ENCODE measurements at regions not wholly inside any gene's neighbourhood (a gene's known extent, or its start where the extent isn't known, plus 50 kb on each side); places are given as distances from the start of the nearest gene placed in this dataset.

DNA sequence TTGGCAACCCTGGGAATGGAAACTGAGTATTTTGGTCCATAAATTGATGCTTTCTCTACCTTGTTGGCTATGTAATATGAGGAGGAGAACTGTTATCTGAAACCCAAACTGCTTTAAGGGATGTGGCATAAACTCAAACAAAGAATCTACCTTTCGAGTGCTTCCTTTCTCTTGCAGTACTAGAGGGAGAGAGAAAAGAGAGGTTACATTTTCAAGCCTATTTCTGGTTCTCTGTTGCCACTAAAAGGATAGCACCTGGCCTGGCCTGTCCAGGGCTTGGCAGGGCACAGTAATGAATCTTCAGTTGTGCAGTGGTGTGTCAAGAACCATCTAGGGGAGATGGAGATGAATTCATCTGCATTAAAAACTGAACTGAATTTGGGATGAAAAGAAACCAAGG, 308.6 kb downstream of the PTTG2 start:
- ATAC-seq: no peak
- DNase-seq (ENCODE audit: low spot score): no peak
- intact Hi-C loops (cut with DNase I): no loop called here

DNA sequence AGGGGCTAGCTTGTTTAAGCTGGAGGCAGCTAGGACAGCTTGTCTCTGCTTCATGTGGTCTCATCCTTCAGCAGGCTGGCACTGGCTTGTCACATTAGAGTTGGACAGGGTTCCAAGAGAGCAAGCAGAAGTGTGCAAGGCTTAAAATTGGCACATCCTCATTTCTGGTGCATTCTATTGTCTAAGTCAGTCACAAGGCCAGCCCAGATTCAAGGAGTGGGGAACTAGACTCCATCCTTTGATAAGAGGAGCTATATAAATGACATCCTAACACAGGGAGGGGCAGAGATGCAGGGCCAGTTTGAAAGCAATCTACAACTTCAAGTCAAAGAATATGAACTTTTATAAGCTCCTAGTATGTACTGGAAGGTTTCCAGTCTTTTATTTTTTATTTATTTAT, 313.2 kb downstream of the PTTG2 start:
- intact Hi-C loops (cut with DNase I): no loop called here
- ATAC-seq: peak; percentile 50
- DNase-seq (ENCODE audit: low spot score): no peak

DNA sequence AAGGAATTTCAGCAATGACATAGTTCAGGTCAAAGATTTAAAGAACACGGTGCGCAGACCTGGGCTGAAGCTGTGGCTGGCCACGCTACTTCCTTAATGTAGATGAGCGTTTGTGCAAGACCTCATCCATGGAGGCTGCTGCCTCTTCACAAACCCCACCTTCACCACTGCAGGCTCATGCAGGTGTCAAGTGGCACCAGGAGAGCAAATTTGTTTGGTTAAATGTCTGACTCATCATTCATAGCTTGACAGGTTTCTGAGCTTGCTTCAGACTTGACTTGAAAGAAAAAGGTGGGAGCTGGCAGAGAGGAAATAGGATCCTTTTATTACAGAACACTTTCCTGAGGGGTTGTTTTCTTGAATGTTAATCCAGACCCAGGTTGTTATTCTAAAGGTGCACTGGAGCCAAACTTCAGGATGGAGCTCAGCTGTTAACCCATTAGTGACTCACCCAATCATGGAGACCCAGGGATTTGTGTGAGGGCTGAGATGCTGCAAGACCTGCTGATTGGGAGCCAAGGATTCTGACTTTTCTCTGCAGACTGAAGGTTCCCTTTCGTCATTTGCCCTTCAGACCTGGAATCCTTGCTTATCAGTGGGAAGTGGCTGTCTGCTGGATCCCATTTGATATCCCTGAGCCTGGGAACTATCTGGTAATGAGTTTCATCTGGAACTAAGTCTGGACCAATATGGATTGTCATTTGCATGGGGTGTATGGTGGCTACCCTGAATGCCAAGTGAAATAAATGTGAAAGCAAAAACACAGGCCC, 315.3 kb downstream of the PTTG2 start:
- intact Hi-C loops (cut with DNase I): no loop called here
- DNase-seq (ENCODE audit: low spot score): no peak
- no peak for ATAC-seq

DNA sequence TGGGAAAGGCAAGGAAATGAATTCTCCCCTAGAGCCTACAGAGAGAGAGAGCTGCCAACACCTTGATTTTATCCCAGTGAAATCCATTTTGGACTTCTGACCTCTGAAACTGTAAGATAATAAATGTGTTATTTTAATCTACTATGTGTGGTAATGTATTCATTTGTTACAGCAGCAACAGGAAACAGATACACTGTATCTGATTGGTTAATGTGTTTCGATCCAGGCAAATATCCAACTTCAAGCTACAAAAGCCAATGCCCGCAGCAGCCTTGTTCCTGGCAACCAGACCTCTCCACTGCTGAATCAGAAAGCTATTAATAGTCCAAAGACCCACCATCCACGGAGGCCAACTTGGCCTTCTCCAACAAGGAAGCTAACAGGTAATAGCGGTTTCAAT, 318.1 kb downstream of the PTTG2 start:
- intact Hi-C loops (cut with DNase I): no loop called here

DNA sequence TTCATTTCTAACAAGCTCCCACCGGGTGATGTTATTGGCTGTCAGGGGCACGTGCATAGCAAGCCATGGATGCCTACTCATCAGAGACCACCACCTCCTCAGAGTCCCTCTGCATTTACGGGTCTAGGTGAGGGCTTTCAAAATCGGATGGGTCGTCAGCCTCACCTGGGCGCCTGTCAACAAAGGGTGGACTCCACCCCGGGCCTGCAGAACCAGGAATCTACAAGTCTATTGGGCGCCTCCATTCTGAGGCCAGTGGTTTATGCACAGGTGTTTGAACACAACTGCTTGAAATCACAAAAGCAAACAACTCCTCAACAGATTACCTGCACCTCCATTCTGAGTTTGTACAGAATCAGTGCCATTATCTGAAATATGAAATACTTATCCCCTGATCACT, 318.9 kb downstream of the PTTG2 start:
- ATAC-seq (no peak), DNase-seq (ENCODE audit: low spot score) (no peak)
- intact Hi-C loops (cut with DNase I): no loop called here

More for the DNA sequence above, 318.1 kb downstream of the PTTG2 start:
- DNase-seq (ENCODE audit: low spot score) (no peak), ATAC-seq (no peak)

DNA sequence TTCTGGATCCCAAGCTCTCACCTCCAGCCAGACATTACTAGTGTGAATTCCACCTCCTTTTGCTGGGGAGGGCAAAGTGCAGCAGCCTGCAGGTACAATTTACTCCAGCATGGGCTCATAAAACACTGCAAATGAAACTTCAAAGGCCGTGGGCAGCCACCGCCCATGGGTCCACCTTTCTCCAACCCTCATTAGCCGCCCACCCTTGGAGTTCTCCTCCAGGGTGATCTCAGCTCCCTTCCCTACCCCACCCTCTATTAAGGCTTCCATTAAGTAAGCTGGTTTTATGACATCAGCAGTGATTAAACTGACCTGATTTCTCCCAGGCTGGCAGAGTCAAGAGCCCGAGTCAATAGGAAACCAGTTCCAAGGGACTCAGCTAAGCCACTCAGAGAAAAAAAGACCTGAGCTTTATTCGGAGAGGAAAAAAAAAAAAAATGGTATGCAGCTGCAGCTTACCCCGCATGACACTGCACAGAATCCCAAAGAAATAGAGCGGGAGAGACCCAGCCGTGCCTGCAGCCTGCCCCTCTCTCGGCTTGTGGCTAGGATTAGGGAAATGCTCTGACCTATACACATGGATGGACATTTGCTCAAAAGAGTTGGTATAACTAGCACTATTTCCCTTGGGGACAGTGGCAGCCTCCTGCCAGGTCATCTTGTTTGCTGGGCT, 319.6 kb downstream of the PTTG2 start:
- ATAC-seq (no peak), DNase-seq (ENCODE audit: low spot score) (no peak)
- intact Hi-C loops (cut with DNase I): no loop called here

DNA sequence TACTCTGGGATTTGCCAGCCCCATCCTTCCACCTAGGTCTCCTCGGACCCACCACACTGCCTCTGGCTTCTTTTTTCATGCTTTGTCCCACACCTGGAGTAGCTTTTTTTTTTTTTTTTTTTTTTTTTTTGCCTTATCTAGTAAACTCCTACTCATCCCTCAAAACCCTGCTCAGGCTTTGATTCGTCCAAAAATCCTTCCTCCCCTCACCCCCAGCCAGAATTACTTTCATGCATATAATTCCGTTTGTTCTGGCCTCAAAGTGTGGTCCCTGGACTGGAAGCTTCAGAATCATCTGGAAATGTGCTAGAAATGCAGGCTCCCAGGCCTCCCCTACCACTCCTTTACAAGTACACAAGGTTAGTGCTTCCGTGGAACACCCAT, 320.1 kb downstream of the PTTG2 start:
- ATAC-seq (no peak), DNase-seq (ENCODE audit: low spot score) (no peak)
- intact Hi-C loops (cut with DNase I): no loop called here

DNA sequence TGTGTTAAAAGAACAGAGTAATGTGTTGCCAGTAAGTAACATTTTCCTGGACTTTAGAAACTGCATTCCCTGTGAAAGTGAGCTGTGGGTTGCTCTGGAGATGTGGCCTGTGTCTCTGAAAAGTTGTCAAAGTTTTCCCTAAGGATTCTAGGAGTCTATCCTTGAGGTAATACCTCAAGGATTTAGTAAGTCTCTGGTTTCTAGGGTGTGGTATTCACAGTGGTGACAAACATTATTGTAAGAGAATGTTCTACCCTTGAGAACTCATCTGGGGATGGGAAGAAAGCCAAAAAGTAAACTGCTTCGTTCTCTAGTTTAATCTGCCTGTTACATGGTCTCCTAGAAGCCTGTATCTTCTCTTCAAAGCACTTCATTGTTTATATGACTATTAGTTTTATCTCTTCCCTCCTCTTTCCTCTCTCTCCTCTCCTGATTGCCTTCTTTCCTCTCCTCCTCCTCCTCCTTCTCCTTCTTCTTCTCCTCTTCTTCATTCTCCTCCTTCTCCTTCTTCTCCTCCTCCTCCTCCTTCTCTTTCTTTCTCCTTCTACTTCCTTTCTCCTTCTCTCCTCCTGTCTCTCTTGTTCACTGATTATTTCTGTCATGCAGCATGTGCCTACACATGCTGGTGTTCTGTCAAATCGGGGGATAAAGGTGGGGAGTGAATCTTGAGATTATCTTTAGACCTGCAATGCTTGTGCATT, 321.3 kb downstream of the PTTG2 start:
- ATAC-seq (peak; percentile 64), DNase-seq (ENCODE audit: low spot score) (no peak)
- intact Hi-C loops (cut with DNase I): no loop called here

DNA sequence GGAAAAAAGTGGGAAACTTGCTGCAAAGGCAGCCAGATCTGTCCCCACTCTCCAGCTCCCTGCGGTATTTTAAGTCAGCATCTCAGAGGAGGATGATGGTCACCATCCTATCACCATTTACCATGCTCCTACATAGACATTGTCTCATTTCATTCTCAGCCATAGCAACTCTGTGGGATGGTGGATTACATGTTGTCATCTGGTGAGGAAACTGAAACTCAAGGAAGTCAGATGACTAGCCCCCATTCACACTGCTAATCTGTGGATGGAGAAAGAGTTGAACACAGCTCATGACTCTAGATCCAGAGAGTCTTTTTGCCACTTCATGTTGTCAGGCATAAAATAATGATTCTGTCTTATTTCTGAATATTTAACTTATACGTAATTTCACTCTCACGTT, 323.5 kb downstream of the PTTG2 start:
- DNase-seq (ENCODE audit: low spot score): no peak
- no peak for ATAC-seq
- intact Hi-C loops (cut with DNase I): no loop called here

DNA sequence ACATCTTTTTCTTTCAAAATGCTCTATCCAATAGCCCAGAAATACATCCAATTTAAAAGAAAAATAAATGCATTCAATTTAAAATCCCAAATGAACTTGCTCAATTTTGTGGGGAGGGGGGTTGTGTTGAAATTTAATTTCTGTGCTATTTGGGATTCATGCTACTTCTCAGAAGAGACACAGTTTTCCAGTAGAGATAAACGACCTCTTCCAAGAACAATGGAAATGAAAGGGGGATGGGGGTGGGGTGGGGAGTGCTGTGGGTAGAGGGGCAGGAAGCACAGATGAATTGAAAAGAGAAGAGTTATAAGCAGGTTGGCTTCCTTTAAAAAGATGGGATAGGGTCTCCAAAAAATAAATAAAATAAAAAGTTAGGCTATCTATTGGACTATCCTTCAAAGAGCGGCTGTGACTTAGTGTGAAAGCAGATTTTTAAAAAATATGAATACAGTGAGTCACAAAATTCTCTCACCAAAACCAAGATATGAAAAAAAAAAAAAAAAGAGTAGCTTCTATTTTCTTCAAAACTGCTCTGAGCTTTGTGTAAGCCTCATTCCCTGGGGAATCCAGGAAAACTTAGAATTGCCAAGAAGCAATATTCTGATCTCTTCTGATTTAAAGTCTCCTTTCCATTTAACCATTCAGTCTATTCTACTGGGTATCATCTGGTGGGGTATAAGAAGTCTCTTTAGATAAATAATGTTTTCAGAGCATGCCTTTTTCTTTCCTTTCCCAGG, 324.3 kb downstream of the PTTG2 start:
- DNase-seq (ENCODE audit: low spot score) (no peak), ATAC-seq (no peak)
- intact Hi-C loops (cut with DNase I): no loop called here

DNA sequence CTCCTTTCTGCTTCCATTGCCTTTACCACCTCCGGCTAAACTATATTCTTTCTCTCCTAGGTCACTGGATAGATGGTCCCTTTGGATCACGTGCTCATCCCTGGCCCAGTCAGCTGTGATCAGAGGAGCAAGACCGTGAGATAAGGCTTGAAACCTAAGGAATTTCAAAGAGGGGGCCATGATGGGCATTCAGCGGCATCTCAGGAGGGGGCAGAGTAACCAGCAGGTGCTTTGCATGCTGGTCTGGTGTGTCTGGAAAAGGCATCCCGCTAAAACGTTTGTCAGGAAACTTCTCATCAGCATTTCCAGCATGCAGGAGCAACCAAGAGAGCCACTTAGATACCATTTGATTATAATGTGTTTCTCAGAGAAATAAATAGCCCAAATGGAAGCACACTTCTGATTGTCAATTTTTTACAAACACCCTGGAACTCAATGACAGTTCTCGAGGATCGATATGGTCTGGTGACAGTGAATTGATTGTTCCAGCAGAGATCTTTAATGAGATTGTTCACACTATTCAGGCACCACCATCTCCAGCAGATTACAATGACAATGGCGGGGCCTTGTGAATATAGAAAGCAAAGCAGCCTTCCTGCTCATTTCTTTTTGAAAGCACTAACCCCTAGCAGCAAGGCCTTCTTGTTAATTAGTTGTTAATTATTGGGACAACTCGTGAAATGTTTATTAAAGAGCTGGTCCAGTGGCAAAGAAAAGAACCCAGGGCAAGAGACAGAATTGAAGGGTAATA, 327.1 kb downstream of the PTTG2 start:
- DNase-seq (ENCODE audit: low spot score): no peak

DNA sequence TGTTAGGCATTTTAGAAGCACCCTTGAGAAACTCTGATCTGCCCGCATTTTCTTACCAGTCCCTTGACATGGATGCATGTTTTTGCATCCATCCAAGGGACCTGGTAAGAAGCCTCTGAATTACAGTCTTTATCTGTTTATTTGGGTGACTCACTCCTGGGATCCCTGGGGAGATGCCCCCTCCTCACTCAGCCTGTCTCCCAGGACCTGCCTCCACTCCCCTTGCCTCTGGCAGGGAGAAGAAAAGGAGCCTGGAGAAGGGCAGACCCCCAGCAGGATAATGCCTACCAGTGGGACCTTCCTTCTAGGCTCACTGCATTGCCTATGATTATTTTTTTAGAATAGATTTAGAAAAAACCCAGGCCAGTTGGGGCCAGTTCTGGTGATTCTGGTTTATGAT, 329.4 kb downstream of the PTTG2 start:
- DNase-seq (ENCODE audit: low spot score): no peak
- ATAC-seq: no peak
- intact Hi-C loops (cut with DNase I): no loop called here

More for the DNA sequence above, 327.1 kb downstream of the PTTG2 start:
- intact Hi-C loops (cut with DNase I): no loop called here
- no peak for ATAC-seq

DNA sequence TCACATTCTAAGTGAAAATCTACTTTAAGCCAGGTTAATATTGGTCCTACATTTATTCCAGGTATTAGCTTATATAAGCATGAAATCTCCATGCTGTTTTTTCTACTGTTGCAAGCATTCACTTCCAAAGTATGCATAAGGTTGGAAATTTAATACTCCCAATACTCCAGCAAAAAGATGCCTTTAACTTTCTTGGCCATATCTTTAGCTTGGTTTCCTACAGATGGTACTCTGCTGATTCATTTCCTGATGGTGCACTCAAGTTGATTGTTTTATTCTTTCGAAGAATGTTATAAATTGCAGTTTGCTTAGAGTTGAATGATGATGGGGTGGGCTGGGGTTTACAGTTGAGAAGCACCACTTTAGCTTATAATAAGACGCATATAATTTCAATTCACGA, 330.2 kb downstream of the PTTG2 start:
- ATAC-seq (no peak), DNase-seq (ENCODE audit: low spot score) (no peak)
- intact Hi-C loops (cut with DNase I): no loop called here

DNA sequence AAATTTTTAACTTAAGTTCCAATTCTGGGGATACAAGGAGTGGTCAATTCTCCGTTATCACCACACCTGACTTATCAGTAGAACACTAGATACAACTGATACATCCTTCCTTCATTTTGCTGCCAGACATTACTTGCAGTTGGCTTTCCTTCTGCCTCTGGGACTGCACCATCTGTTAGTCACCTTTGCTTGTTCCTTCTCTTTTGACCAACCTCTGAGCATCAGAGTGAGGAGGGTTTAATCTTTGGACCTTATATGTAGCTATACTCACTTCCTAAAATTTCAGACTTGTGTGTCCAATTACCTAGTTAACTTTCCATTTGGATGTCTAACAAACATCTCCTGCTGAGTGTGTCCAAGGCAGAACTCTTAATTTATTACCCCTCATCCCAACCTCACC, 330.7 kb downstream of the PTTG2 start:
- ATAC-seq (no peak), DNase-seq (ENCODE audit: low spot score) (no peak)
- intact Hi-C loops (cut with DNase I): no loop called here

DNA sequence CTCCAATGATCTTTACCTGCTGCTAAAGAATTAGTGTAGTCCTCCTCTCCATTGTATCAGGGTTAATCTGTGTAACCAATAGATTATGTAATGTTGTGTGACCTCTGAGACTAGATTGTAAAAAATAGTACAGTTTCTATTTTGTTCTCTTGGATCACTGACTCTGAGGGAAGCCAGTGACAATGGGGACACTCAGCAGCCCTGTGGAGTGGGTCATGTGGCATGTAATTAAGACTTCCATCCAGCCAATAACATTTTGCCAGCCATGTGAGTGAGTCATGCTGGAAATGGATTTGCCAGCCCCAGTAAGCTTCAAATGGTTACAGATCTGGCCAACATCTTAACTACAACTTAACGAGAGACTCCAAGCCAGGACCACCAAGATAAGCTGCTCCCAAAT, 332.3 kb downstream of the PTTG2 start:
- intact Hi-C loops (cut with DNase I): no loop called here
- ATAC-seq: no peak
- no peak for DNase-seq (ENCODE audit: low spot score)

DNA sequence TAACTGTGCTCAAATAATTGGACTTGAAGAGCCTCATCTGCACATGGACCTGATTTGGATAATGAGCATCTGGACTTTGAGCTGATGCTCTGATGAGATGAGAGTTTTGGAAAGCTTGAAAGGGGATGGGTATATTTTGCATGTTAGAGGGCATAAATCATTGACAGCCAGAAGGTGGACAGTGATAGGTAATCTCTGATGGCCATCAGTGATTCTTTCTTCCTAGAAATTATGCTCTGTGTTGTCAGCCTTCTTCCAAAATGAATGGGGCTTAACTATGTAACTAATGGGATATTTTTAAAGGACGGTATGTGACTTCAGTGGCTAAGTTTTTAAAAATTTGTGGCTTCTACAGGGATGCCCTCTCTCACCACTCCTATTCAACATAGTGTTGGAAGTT, 334.0 kb downstream of the PTTG2 start:
- no peak for ATAC-seq
- intact Hi-C loops (cut with DNase I): no loop called here
- no peak for DNase-seq (ENCODE audit: low spot score)

DNA sequence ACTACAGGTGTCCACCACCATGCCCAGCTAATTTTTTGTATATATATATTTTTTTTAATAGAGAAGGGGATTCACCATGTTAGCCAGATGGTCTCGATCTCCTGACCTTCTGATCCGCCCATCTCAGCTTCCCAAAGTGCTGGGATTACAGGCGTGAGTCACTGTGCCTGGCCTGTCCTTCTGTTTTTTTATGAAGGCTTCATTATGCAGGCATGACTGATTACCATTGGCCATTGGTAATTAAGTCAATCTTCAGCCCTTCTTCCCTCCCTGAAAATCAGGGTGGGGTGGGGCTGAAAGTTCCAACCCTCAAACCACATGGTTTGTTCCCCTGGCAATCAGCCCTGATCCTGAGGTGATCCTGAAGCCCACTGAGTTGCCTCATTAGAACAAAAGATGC, 336.9 kb downstream of the PTTG2 start:
- ATAC-seq (no peak), DNase-seq (ENCODE audit: low spot score) (no peak)
- intact Hi-C loops (cut with DNase I): no loop called here

DNA sequence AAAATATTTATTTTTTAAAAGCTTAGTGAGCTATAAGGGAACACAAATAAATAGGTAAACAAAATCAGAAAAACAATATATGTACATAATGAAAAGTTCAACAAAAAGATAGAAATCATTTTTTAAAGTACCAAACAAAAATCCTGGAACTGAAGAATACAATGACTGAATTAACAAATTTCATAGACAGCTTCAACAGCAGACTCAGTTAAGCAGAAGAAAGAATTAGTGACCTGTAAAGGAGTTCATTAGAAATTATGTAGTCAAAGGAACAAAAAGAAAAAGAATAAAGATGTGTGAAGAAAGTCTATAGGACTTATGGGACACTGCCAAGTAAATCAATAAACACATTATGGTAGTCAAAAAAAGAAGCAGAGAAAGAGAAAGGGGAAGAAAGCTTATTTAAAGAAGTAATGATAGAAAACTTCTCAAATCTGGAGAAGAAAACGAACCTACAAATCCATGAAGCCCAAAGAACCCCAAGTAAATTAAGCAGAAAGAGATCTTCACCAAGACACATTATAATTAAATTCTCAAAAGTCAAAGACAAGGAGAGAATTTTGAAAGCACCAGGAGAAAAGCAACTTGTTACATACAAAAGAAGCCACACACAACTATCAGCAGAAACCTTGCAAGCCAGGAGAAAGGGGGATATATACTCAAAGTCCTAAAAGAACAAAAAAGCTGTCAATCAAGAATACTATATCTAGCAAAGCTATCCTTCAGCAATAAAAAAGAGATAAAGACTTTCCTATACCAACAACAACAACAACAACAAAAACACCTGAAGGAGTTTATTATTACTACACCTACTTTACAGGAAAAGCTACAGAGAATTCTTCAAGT, 338.9 kb downstream of the PTTG2 start:
- intact Hi-C loops (cut with DNase I): loop anchor here (2.0 kb wide), 1 partner anchor 36 kb away; no protein-coding TSS in a partner anchor
- ATAC-seq: no peak
- DNase-seq (ENCODE audit: low spot score): no peak

All from sciatic nerve (tissue), 2 donors.